IPS-15b (cell line): ENCODE measurements at regions not wholly inside any gene's neighbourhood (a gene's known extent, or its start where the extent isn't known, plus 50 kb on each side); places are given as distances from the start of the nearest gene placed in this dataset.
"Not testable (repeated sequence)": the region's sequence is repeated elsewhere in the genome, so short reads cannot be mapped to it uniquely, and the experiment has no call there.

ENCODE experiments used
- H3K27me3 ChIP-seq: one replicate; pipeline ENCODE4 v1.6.1; 2013; ENCODE audit warnings: low read length; ENCODE audit not compliant: control insufficient read depth, insufficient read depth
- H3K36me3 ChIP-seq: one replicate; pipeline ENCODE4 v1.6.1; 2013; ENCODE audit warnings: low read length; ENCODE audit not compliant: control insufficient read depth, insufficient read depth
- H3K4me1 ChIP-seq: one replicate; pipeline ENCODE4 v1.6.1; 2013; ENCODE audit warnings: mild to moderate bottlenecking, low read length; ENCODE audit not compliant: control insufficient read depth, insufficient read depth
- H3K4me3 ChIP-seq: one replicate; pipeline ENCODE4 v1.5.1; 2013; ENCODE audit warnings: low read depth, low read length
- H3K9ac ChIP-seq: one replicate; pipeline ENCODE4 v1.6.1; 2013; ENCODE audit warnings: low read depth, mild to moderate bottlenecking, low read length
- H3K9me3 ChIP-seq: one replicate; pipeline ENCODE4 v1.6.1; 2013; ENCODE audit warnings: mild to moderate bottlenecking, low read length; ENCODE audit not compliant: control insufficient read depth, insufficient read depth

- H3K9ac ChIP-seq = no peak overlapping the region
- no peaks in the 10 kb centered on the region for H3K36me3 ChIP-seq
- no peaks in the 10 kb centered on the region for H3K27me3 ChIP-seq
- no peaks in the 10 kb centered on the region for H3K4me1 ChIP-seq
- H3K4me3 ChIP-seq = no peak overlapping the region
- H3K9me3 ChIP-seq = no peaks in the 10 kb centered on the region
These were observed 175.0 kb upstream of the FBXO11 start for GRCh38 chr2:48081317-48081628.

- H3K4me3 ChIP-seq = no peak overlapping the region
- no peaks in the 10 kb centered on the region for H3K27me3 ChIP-seq
- no peaks in the 10 kb centered on the region for H3K9me3 ChIP-seq
- no peak overlapping the region for H3K9ac ChIP-seq
- H3K4me1 ChIP-seq = peaks cover 5% of the 10 kb centered on the region
- H3K36me3 ChIP-seq = no peaks in the 10 kb centered on the region
These were observed 179.6 kb upstream of the FBXO11 start for GRCh38 chr2:48085888-48086287.

- no peaks in the 10 kb centered on the region for H3K27me3 ChIP-seq
- no peak overlapping the region for H3K9ac ChIP-seq
- no peaks in the 10 kb centered on the region for H3K36me3 ChIP-seq
- H3K9me3 ChIP-seq = no peaks in the 10 kb centered on the region
- H3K4me3 ChIP-seq = no peak overlapping the region
- peaks cover 5% of the 10 kb centered on the region for H3K4me1 ChIP-seq
These were observed 182.7 kb upstream of the FBXO11 start for GRCh38 chr2:48088994-48089393.

GRCh38 chr2:48089644-48090043 is 183.3 kb upstream of the FBXO11 start:
- peaks cover 5% of the 10 kb centered on the region for H3K4me1 ChIP-seq
- no peak overlapping the region for H3K4me3 ChIP-seq
- no peaks in the 10 kb centered on the region for H3K36me3 ChIP-seq
- no peak overlapping the region for H3K9ac ChIP-seq
- H3K9me3 ChIP-seq = no peaks in the 10 kb centered on the region
- H3K27me3 ChIP-seq = no peaks in the 10 kb centered on the region

GRCh38 chr2:48092846-48093803 is 186.8 kb upstream of the FBXO11 start:
- Histone ChIP-seq H3K4me3 (no peak overlapping the region), H3K27me3 (no peaks in the 10 kb centered on the region), H3K9me3 (no peaks in the 10 kb centered on the region), H3K4me1 (peaks cover 5% of the 10 kb centered on the region), H3K36me3 (no peaks in the 10 kb centered on the region), H3K9ac (no peak overlapping the region)

GRCh38 chr2:48096765-48097164 is 190.5 kb upstream of the FBXO11 start:
- not testable (repeated sequence) for H3K9ac ChIP-seq, H3K36me3 ChIP-seq, H3K4me1 ChIP-seq, H3K27me3 ChIP-seq, H3K9me3 ChIP-seq, H3K4me3 ChIP-seq

- Histone ChIP-seq H3K9ac (no peak overlapping the region), H3K4me1 (no peaks in the 10 kb centered on the region), H3K27me3 (no peaks in the 10 kb centered on the region), H3K4me3 (no peak overlapping the region), H3K36me3 (no peaks in the 10 kb centered on the region), H3K9me3 (no peaks in the 10 kb centered on the region)
These were observed 192.2 kb upstream of the FBXO11 start for GRCh38 chr2:48098539-48098938.

- no peaks in the 10 kb centered on the region for H3K36me3 ChIP-seq
- H3K9me3 ChIP-seq = no peaks in the 10 kb centered on the region
- peaks cover 11% of the 10 kb centered on the region for H3K4me1 ChIP-seq
- no peaks in the 10 kb centered on the region for H3K27me3 ChIP-seq
- no peak overlapping the region for H3K9ac ChIP-seq
- H3K4me3 ChIP-seq = no peak overlapping the region
These were observed 198.1 kb upstream of the FBXO11 start for GRCh38 chr2:48104418-48104817.

GRCh38 chr2:48105848-48106247 is 199.6 kb upstream of the FBXO11 start:
- Histone ChIP-seq H3K4me1 (peaks cover 11% of the 10 kb centered on the region), H3K9me3 (no peaks in the 10 kb centered on the region), H3K36me3 (no peaks in the 10 kb centered on the region), H3K27me3 (no peaks in the 10 kb centered on the region), H3K9ac (no peak overlapping the region), H3K4me3 (no peak overlapping the region)

GRCh38 chr2:48107326-48107925 is 201.1 kb upstream of the FBXO11 start:
- Histone ChIP-seq H3K9ac (no peak overlapping the region), H3K27me3 (no peaks in the 10 kb centered on the region), H3K9me3 (no peaks in the 10 kb centered on the region), H3K36me3 (no peaks in the 10 kb centered on the region), H3K4me1 (peaks cover 11% of the 10 kb centered on the region), H3K4me3 (no peak overlapping the region)

- H3K4me3 ChIP-seq = no peak overlapping the region
- H3K9ac ChIP-seq = no peak overlapping the region
- H3K9me3 ChIP-seq = no peaks in the 10 kb centered on the region
- no peaks in the 10 kb centered on the region for H3K36me3 ChIP-seq
- H3K4me1 ChIP-seq = peaks cover 11% of the 10 kb centered on the region
- no peaks in the 10 kb centered on the region for H3K27me3 ChIP-seq
These were observed 202.2 kb upstream of the FBXO11 start for GRCh38 chr2:48108455-48108854.
